Psoas muscle (tissue), 7 donors: ENCODE measurements at regions not wholly inside any gene's neighbourhood (a gene's known extent, or its start where the extent isn't known, plus 50 kb on each side); places are given as distances from the start of the nearest gene placed in this dataset.

Source experiments
- ATAC-seq, 4 donors: fragments of 200-7000 bp; cut with Tn5 transposase; one replicate each; pipeline ENCODE4 v1.9.1; 2020; ENCODE audit warnings: moderate library complexity in 3 of 4, mild to moderate bottlenecking in 2 of 4
- DNase-seq, 2 donors: peaks; one replicate each; pipeline ENCODE4 v3.0.0-alpha.2; 2020
- H3K27ac ChIP-seq: fragments of 200-600 bp; one replicate; pipeline ENCODE4 v1.8.0; 2022
- H3K27me3 ChIP-seq, 3 donors: fragments of 200-600 bp in 1 of 3; one replicate each; pipeline versions ENCODE4 v1.6.1 to v1.8.0; 2013 to 2022; ENCODE audit warnings: low read length in 2 of 3, mild to moderate bottlenecking in 2 of 3, moderate library complexity in 1 of 3; ENCODE audit not compliant: insufficient read depth in 3 of 3
- H3K36me3 ChIP-seq, 2 donors: fragments of 200-600 bp in 1 of 2; one replicate each; pipeline versions ENCODE4 v1.6.1 to v1.8.0; 2013 to 2022; ENCODE audit warnings: low read depth in 1 of 2, mild to moderate bottlenecking in 1 of 2, moderate library complexity in 1 of 2; ENCODE audit not compliant: insufficient read depth in 1 of 2
- H3K4me1 ChIP-seq: fragments of 200-600 bp; one replicate; pipeline ENCODE4 v1.8.0; 2022
- H3K4me3 ChIP-seq: fragments of 200-600 bp; one replicate; pipeline ENCODE4 v1.8.0; 2022; ENCODE audit warnings: mild to moderate bottlenecking
- H3K9me3 ChIP-seq: fragments of 200-600 bp; one replicate; pipeline ENCODE4 v1.8.0; 2022
- CTCF ChIP-seq: fragments of 200-600 bp; IDR thresholded peaks from one replicate; pipeline ENCODE4 v1.8.0; 2022; ENCODE audit warnings: antibody characterized with exemption
- WGBS, 3 donors: extraction: QIAGEN DNeasy Blood & Tissue Kit; methylation state at CpG; one replicate each; pipeline versions ENCODE4 v1.1.6 to v1.1.7; 2013; 5-methylcytosine and 5-hydroxymethylcytosine counted together
- intact Hi-C, 2 donors: fragments of 100-400 bp; cut with DNase I; formaldehyde crosslinking; loops; one replicate each; pipeline versions ENCODE4 v1.11.0 to v1.14.2; 2022
- donor health status: healthy with polysubstance abuse.
- donor health status: DM: no; HTN: no; CAD: no; lungs with moderate emphysema.
- donor health status: Bipolar disorder and iron deficiency.
- donor health status: healthy.
- donor health status: DM: yes; HTN: yes; CAD: no.
- donor health status: DM: no; HTN: no; CAD: no.
- donor health status: DM: yes; HTN: yes; CAD: no.

GRCh38 chr14:101371799-101372793, 189.2 kb upstream of the DIO3 start:
- Histone ChIP-seq H3K27ac (no peak overlapping the region), H3K4me1 (no peaks in the 10 kb centered on the region), H3K9me3 (no peaks in the 10 kb centered on the region), H3K36me3 (no peaks in the 10 kb centered on the region), H3K27me3 (peaks cover 0 to 8% (median 0%) of the 10 kb centered on the region in 3 donors), H3K4me3 (no peak overlapping the region)
- 79 to 84% (median 83%) methylated on average over 18 of the region's 18 CpGs for WGBS, 3 donors
- DNase-seq (no peak), ATAC-seq (no peak)
- intact Hi-C loops = no loop called here
- no peak for TF ChIP-seq CTCF

GRCh38 chr14:101372894-101373620, 188.2 kb upstream of the DIO3 start:
- intact Hi-C loops = no loop called here
- no peak for TF ChIP-seq CTCF
- Histone ChIP-seq H3K4me1 (no peaks in the 10 kb centered on the region), H3K36me3 (no peaks in the 10 kb centered on the region), H3K27me3 (peaks cover 0 to 8% (median 0%) of the 10 kb centered on the region in 3 donors), H3K9me3 (no peaks in the 10 kb centered on the region), H3K27ac (no peak overlapping the region), H3K4me3 (no peak overlapping the region)
- ATAC-seq = no peak
- no peak for DNase-seq
- WGBS, 3 donors = 71 to 77% (median 76%) methylated on average over 15 to 16 of the region's 16 CpGs

GRCh38 chr14:101373690-101374295, 187.5 kb upstream of the DIO3 start:
- no peak for TF ChIP-seq CTCF
- intact Hi-C loops = no loop called here
- ATAC-seq (no peak), DNase-seq (no peak)
- Histone ChIP-seq H3K27ac (no peak overlapping the region), H3K36me3 (no peaks in the 10 kb centered on the region), H3K9me3 (no peaks in the 10 kb centered on the region), H3K4me3 (no peak overlapping the region), H3K27me3 (peaks cover 0 to 5% (median 0%) of the 10 kb centered on the region in 3 donors), H3K4me1 (no peaks in the 10 kb centered on the region)
- 88 to 89% (median 89%) methylated on average over 22 of the region's 22 CpGs for WGBS, 3 donors

- Histone ChIP-seq H3K36me3 (no peaks in the 10 kb centered on the region), H3K4me1 (no peaks in the 10 kb centered on the region), H3K9me3 (peaks cover 2% of the 10 kb centered on the region), H3K4me3 (no peak overlapping the region), H3K27me3 (peaks cover 0 to 4% (median 0%) of the 10 kb centered on the region in 3 donors), H3K27ac (no peak overlapping the region)
- TF ChIP-seq CTCF = no peak
- ATAC-seq (no peak), DNase-seq (no peak)
- 76 to 80% (median 78%) methylated on average over 19 of the region's 19 CpGs for WGBS, 3 donors
- intact Hi-C loops = no loop called here
These were observed 186.6 kb upstream of the DIO3 start for GRCh38 chr14:101374373-101375338.
